NT2/D1 (cell line): ENCODE measurements at regions not wholly inside any gene's neighbourhood (a gene's known extent, or its start where the extent isn't known, plus 50 kb on each side); places are given as distances from the start of the nearest gene placed in this dataset.

ENCODE experiments used
- YY1 ChIP-seq: IDR thresholded peaks from 2 replicates; pipeline ENCODE4 v1.6.1; 2011; ENCODE audit not compliant: insufficient read length, insufficient read depth
- ZNF274 ChIP-seq: IDR thresholded peaks from 2 replicates; pipeline ENCODE4 v1.6.1; 2011; ENCODE audit warnings: mild to moderate bottlenecking, low read depth, low read length

- TF ChIP-seq ZNF274: no peak
- TF ChIP-seq YY1: no peak
Observed at GRCh38 chr10:111246136-111246535, 169.3 kb downstream of the ADRA2A start.
